HUDEP-2 (cell line): ENCODE measurements at regions not wholly inside any gene's neighbourhood (a gene's known extent, or its start where the extent isn't known, plus 50 kb on each side); places are given as distances from the start of the nearest gene placed in this dataset.

ENCODE experiments used
- DNase-seq, 76 experiments: peaks; one replicate each; lab custom pipeline; 2025; ENCODE audit not compliant: unreplicated experiment in 76 of 76; lab: John Stamatoyannopoulos, UW

DNA sequence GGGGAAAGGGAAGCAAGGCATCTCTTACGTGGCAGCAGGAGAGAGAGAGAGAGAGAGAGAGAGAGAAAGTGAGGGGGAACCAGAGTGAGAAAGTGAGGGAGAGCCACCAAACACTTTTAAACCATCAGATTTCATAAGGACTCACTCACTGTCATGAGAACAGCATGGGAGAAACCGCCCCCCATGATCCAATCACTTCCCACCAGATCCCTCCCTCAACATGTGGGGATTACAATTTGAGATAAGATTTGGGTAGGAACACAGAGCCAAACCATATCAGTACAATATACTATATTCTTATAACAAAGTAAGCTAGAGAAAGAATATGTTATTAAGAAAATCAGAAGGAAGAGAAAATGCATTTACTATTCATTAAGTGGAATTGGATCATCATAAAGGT, 53.7 kb upstream of the PLXNC1 start:
- DNase-seq = no peak

DNA sequence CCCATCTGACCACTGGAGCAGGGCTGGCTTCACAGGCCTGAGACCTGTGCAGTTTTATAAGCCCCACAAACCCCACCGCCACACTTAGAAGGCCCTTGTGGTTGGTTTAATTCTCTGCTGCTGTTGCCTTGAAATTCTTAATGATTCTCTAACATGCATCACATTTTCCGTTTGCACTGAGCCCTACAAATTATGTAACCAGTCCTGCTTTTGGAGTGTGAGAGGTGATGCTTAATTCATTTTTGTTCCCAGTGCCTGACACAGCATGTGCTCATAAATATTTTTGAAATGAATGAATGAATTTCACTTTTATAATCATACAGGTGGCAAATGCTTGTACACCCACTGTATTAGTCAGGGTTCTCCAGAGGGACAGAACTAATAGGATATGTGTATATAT, 52.8 kb upstream of the PLXNC1 start:
- no peak for DNase-seq

DNA sequence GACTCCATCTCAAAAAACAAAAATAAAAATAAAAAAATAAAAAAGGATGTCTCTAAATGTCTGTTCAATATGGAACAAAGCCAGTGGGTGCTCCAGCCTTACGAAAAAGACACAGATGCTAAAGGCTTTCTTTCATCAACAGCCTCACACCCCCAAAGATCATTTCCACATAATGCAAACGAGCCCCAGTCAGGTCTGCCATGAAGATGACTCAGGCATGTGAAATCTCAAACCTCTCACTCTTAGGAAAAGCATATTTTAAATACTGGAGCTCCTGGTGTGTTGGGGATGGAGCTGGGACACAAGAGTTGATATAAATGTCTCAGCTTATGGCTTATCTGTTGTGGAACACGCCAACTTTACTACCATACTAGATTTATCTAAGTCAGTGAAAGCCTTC, 49.9 kb upstream of the PLXNC1 start:
- DNase-seq = no peak
